Right cardiac atrium (tissue), 5 donors: ENCODE measurements at regions not wholly inside any gene's neighbourhood (a gene's known extent, or its start where the extent isn't known, plus 50 kb on each side); places are given as distances from the start of the nearest gene placed in this dataset.

Source experiments
- ATAC-seq, 2 donors: fragments of 200-7000 bp; cut with Tn5 transposase; one replicate each; pipeline versions ENCODE4 v1.8.0 to v1.9.1; 2020; ENCODE audit warnings: moderate library complexity in 2 of 2, mild to moderate bottlenecking in 1 of 2
- DNase-seq, 3 donors: peaks; one replicate each; pipeline ENCODE4 v3.0.0-alpha.2; 2020
- H3K27ac ChIP-seq: one replicate; pipeline ENCODE4 v1.5.1; 2013; ENCODE audit warnings: mild to moderate bottlenecking, low read length, control low read depth, moderate library complexity
- H3K27me3 ChIP-seq: one replicate; pipeline ENCODE4 v1.6.1; 2013; ENCODE audit not compliant: control insufficient read depth, insufficient read depth
- H3K4me1 ChIP-seq: one replicate; pipeline ENCODE4 v1.6.1; 2013; ENCODE audit warnings: low read length; ENCODE audit not compliant: control insufficient read depth, insufficient read depth
- H3K4me3 ChIP-seq: one replicate; pipeline ENCODE4 v1.5.1; 2013; ENCODE audit warnings: low read length, control low read depth
- H3K9me3 ChIP-seq: one replicate; pipeline ENCODE4 v1.6.1; 2013; ENCODE audit warnings: low read length; ENCODE audit not compliant: control insufficient read depth
- WGBS: extraction: QIAGEN DNeasy Blood & Tissue Kit; methylation state at CpG from one replicate; pipeline ENCODE4 v1.1.7; 2013; 5-methylcytosine and 5-hydroxymethylcytosine counted together
- intact Hi-C, 4 donors: fragments of 100-400 bp; cut with DNase I; formaldehyde crosslinking; loops; one replicate each; pipeline versions ENCODE4 v1.11.0 to v1.14.0; 2022 to 2023
- donor health status: healthy with polysubstance abuse.
- donor health status: DM: no; HTN: yes; CAD: no.
- donor health status: DM: no; HTN: no; CAD: no.
- donor health status: DM: no; HTN: yes; CAD: no; lungs with severe emphysema.
- donor health status: DM: yes; HTN: yes; CAD: no.

DNA sequence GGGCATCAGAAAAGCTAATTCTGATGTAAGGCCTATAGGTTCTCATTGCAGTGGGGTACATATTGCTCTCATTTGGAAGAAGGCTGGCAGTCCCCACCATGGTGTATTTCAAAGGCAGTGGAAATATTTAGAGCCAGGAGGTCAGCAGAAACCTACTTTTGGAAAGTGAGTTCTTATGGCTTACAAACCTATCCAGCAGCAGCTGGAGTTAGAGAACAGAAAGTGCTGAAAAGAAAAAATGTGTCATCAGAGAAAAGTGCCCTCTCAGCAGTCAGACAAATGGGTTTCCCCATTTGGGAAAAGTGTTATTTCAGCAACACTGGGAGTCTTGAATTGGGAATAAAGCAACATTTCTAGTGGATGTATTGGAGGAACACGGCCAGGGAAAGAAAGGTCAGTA lies 105.7 kb upstream of the IGFBP3 start:
- H3K27me3 ChIP-seq = no peaks in the 10 kb centered on the region
- no peaks in the 10 kb centered on the region for H3K4me1 ChIP-seq
- intact Hi-C loops = no loop called here
- H3K4me3 ChIP-seq = no peak overlapping the region
- no peak for ATAC-seq
- no peak overlapping the region for H3K27ac ChIP-seq
- no peak for DNase-seq
- WGBS = 87% methylated on average over 1 of the region's 1 CpG
- H3K9me3 ChIP-seq = no peaks in the 10 kb centered on the region

DNA sequence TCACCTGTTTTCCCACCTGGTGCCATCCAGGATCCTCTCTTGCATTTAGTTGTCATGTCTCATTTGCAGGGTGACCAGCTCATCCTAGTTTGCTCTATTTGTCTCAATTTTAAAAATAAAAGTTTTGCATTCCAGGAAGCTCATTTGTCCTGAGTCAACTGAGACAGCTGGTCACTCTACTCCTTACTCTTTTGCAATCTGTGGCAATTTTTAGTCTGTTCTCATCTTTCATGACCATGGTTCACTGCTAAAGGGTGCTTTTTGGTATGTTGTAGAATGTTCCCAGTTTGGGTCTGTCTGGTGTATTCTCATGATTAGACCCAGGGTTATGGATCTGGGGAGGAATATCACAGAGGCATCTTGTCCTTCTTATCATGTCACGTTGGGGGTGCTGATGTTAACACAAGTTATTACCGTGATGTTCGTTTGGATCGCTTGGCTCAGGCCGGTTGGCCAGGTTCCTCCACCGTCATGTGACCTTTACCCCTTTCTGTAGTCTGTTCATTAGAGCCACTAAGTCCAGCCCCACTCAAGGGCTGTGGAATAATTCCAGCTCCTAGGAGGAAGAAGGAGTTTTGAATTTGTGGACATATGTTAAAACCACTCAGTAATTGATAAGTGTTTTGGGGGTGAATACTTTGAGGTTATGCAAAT lies 103.3 kb upstream of the IGFBP3 start:
- DNase-seq (no peak), ATAC-seq (no peak)
- H3K27ac ChIP-seq = no peak overlapping the region
- WGBS = 74% methylated on average over 6 of the region's 6 CpGs
- no peaks in the 10 kb centered on the region for H3K27me3 ChIP-seq
- intact Hi-C loops = no loop called here
- no peaks in the 10 kb centered on the region for H3K9me3 ChIP-seq
- no peak overlapping the region for H3K4me3 ChIP-seq
- no peaks in the 10 kb centered on the region for H3K4me1 ChIP-seq

- H3K27ac ChIP-seq = no peak overlapping the region
- H3K4me1 ChIP-seq = no peaks in the 10 kb centered on the region
- no peaks in the 10 kb centered on the region for H3K9me3 ChIP-seq
- intact Hi-C loops = no loop called here
- ATAC-seq (no peak), DNase-seq (no peak)
- no peak overlapping the region for H3K4me3 ChIP-seq
- WGBS = 96% methylated on average over 2 of the region's 2 CpGs
- no peaks in the 10 kb centered on the region for H3K27me3 ChIP-seq
Measured at GRCh38 chr7:46022397-46022796, 101.3 kb upstream of the IGFBP3 start.

DNA sequence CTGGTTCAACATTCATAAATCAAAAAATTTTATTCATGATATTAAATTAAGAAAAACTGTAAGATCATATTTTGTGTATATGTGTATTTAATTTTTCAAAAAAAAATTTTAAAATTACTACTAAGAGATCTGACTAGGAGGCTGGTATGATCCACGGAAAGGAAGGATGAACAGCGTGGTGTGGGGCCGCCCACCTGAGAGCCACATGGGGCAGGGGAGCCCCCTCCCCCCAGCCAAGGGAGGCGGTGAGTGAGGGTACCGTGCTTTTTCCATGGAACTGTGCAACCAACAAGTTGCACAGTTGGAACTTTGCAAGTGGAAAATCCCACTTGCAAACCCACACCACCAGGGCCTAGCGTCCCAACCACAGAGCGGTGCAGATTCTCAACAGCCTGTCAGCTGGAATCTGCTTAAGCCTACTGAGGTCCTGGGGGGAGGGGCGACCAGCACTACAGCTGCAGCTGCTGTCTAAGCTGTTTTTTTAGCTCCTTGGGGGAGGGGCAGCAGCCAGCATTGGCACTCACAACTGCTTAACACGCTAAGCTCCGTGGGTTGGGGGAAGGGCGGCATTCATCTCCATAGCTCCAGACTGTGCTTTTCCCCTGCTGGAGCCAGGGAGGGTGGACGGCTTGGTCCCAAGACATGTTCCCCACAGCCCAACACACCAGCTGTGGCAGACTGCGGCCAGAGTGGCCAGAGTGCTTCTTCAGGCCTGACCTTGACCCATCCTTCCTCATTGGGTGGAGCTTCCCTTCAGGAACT lies 94.2 kb upstream of the IGFBP3 start:
- Histone ChIP-seq H3K27ac (no peak overlapping the region), H3K27me3 (no peaks in the 10 kb centered on the region), H3K4me3 (no peak overlapping the region), H3K9me3 (no peaks in the 10 kb centered on the region), H3K4me1 (no peaks in the 10 kb centered on the region)
- intact Hi-C loops = no loop called here
- DNase-seq (peak; percentile 51 to 91 (median 87)), ATAC-seq (peak; percentile 55 to 63)
- WGBS = 43% methylated on average over 13 of the region's 13 CpGs

DNA sequence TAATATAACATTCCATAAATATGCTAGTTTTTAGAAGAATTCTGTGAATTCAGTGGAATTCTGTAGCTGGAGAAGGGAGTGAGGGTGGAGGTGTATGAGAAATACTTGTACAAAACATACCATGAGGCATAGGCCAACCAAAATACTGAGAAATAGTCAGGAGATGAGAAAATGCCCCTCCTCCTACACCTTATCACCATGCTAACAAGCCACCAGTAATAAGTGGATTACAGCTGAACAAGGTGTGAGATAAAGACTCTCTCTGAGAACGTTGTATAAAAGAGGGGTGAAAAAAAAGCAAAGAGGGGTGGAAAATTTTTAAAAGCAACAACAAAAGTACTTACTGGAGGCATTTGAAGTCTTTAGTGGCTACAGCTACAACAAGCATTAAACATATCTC lies 90.4 kb upstream of the IGFBP3 start:
- no peak overlapping the region for H3K4me3 ChIP-seq
- DNase-seq (no peak), ATAC-seq (no peak)
- 27% methylated on average over 1 of the region's 1 CpG for WGBS
- H3K4me1 ChIP-seq = peaks cover 2% of the 10 kb centered on the region
- no peak overlapping the region for H3K27ac ChIP-seq
- H3K9me3 ChIP-seq = no peaks in the 10 kb centered on the region
- intact Hi-C loops = no loop called here
- no peaks in the 10 kb centered on the region for H3K27me3 ChIP-seq

DNA sequence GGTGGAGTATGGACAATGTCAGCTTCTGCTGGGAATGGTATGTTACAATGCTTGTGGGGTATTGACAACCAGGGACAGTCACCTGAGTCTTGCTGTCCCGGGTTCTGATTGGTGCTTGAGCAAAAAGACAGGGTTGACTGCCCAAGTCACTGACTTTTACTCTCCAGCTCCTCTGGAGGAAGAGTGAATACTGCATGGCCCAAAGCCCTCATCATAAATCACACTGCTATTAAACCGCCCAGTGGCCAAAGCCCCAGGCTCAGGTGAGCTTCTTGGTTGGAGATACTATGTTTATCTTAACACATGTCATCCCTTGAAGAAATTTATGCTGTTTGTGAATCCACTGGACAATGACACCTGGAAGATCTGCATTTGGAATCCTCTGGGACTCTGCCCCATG lies 90.0 kb upstream of the IGFBP3 start:
- intact Hi-C loops = no loop called here
- ATAC-seq (no peak), DNase-seq (no peak)
- H3K4me1 ChIP-seq = peaks cover 2% of the 10 kb centered on the region
- H3K4me3 ChIP-seq = no peak overlapping the region
- H3K27ac ChIP-seq = no peak overlapping the region
- 99% methylated on average over 2 of the region's 2 CpGs for WGBS
- H3K27me3 ChIP-seq = no peaks in the 10 kb centered on the region
- no peaks in the 10 kb centered on the region for H3K9me3 ChIP-seq

DNA sequence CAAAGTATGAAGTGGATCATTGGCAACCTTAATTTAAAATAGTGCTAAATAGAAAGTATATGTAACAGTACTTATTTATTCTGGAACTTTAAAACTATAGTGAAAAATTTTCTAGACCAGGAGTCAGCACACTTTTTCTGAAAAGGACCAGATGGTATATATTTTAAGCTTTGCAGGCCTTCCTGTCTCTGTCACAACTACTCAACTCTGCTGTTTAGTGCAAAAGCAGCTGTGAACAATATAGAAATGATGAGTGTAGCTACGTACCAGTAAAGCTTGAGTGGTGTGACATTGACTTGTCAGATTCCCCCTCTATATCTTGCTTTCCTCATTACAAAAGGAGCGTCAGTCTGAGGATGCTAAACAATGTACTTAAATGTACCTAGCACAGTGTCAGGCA lies 88.1 kb upstream of the IGFBP3 start:
- DNase-seq = no peak
- H3K4me1 ChIP-seq = peaks cover 2% of the 10 kb centered on the region
- ATAC-seq = no peak
- H3K27me3 ChIP-seq = no peaks in the 10 kb centered on the region
- intact Hi-C loops = no loop called here
- 93% methylated on average over 2 of the region's 2 CpGs for WGBS
- H3K27ac ChIP-seq = no peak overlapping the region
- no peak overlapping the region for H3K4me3 ChIP-seq
- H3K9me3 ChIP-seq = no peaks in the 10 kb centered on the region

GRCh38 chr7:46007990-46008643 lies 87.0 kb upstream of the IGFBP3 start:
- H3K4me1 ChIP-seq = peaks cover 2% of the 10 kb centered on the region
- no peak overlapping the region for H3K27ac ChIP-seq
- no peak overlapping the region for H3K4me3 ChIP-seq
- peak in 2 of 3 donors; percentile 39 to 72 for DNase-seq
- H3K9me3 ChIP-seq = no peaks in the 10 kb centered on the region
- ATAC-seq = peak; percentile 84 to 87
- intact Hi-C loops = no loop called here
- H3K27me3 ChIP-seq = no peaks in the 10 kb centered on the region
- 43% methylated on average over 6 of the region's 6 CpGs for WGBS

- 56% methylated on average over 2 of the region's 2 CpGs for WGBS
- intact Hi-C loops = no loop called here
- ATAC-seq (no peak), DNase-seq (no peak)
- Histone ChIP-seq H3K27ac (no peak overlapping the region), H3K9me3 (no peaks in the 10 kb centered on the region), H3K27me3 (no peaks in the 10 kb centered on the region), H3K4me1 (peaks cover 2% of the 10 kb centered on the region), H3K4me3 (no peak overlapping the region)
Measured at GRCh38 chr7:46007194-46007593, 86.1 kb upstream of the IGFBP3 start.

DNA sequence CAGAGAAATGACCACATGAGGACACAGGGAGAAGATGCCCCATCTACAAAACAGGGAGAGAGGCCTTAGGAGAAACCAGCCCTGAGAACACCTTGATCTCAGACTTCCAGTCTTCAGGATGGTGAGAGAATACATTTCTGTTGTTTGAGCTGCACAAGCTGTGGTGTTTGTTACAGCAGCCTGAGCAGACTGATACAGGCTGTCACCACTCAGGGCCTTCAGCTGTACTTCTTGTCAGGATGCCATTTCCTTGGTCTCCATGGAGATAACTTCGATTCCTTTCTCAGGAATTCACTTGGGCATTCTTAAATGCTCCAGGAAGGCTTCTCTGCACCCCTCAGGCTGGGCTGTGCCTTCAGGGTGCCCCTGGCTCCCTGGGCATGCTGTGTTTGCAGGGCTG lies 85.7 kb upstream of the IGFBP3 start:
- Histone ChIP-seq H3K4me3 (no peak overlapping the region), H3K9me3 (no peaks in the 10 kb centered on the region), H3K27ac (no peak overlapping the region), H3K27me3 (no peaks in the 10 kb centered on the region), H3K4me1 (peaks cover 2% of the 10 kb centered on the region)
- ATAC-seq (no peak), DNase-seq (no peak)
- 63% methylated on average over 1 of the region's 1 CpG for WGBS
- intact Hi-C loops = no loop called here

GRCh38 chr7:46006212-46006611 lies 85.1 kb upstream of the IGFBP3 start:
- ATAC-seq (no peak), DNase-seq (no peak)
- 82% methylated on average over 4 of the region's 4 CpGs for WGBS
- intact Hi-C loops = no loop called here
- no peaks in the 10 kb centered on the region for H3K9me3 ChIP-seq
- H3K27me3 ChIP-seq = no peaks in the 10 kb centered on the region
- peaks cover 2% of the 10 kb centered on the region for H3K4me1 ChIP-seq
- H3K27ac ChIP-seq = no peak overlapping the region
- no peak overlapping the region for H3K4me3 ChIP-seq
